HG03097 (cell line): ENCODE measurements at regions not wholly inside any gene's neighbourhood (a gene's known extent, or its start where the extent isn't known, plus 50 kb on each side); places are given as distances from the start of the nearest gene placed in this dataset.
"Not testable (repeated sequence)": the region's sequence is repeated elsewhere in the genome, so short reads cannot be mapped to it uniquely, and the experiment has no call there.

ENCODE experiments used
- ATAC-seq: cut with Tn5 transposase; IDR thresholded peaks from one replicate; pipeline ENCODE4 v1.9.1; 2021; ENCODE audit not compliant: unreplicated experiment, low FRiP score

- no peak for ATAC-seq
These were observed 159.1 kb upstream of the MAFB start for GRCh38 chr20:40848096-40848495.

GRCh38 chr20:40848526-40848925 is 159.5 kb upstream of the MAFB start:
- no peak for ATAC-seq

GRCh38 chr20:40849456-40849855 is 160.4 kb upstream of the MAFB start:
- no peak for ATAC-seq

GRCh38 chr20:40851051-40851450 is 162.0 kb upstream of the MAFB start:
- no peak for ATAC-seq

GRCh38 chr20:40855269-40855668 is 166.2 kb upstream of the MAFB start:
- no peak for ATAC-seq

GRCh38 chr20:40856653-40857052 is 167.6 kb upstream of the MAFB start:
- no peak for ATAC-seq

GRCh38 chr20:40860487-40860902 is 168.1 kb upstream of the TOP1 start:
- no peak for ATAC-seq

GRCh38 chr20:40861427-40862008 is 167.1 kb upstream of the TOP1 start:
- no peak for ATAC-seq

- no peak for ATAC-seq
These were observed 165.2 kb upstream of the TOP1 start for GRCh38 chr20:40863355-40863919.

GRCh38 chr20:40864470-40864869 is 164.2 kb upstream of the TOP1 start:
- no peak for ATAC-seq

- ATAC-seq: no peak
These were observed 163.5 kb upstream of the TOP1 start for GRCh38 chr20:40865095-40865494.

- ATAC-seq: no peak
These were observed 162.6 kb upstream of the TOP1 start for GRCh38 chr20:40866056-40866455.

GRCh38 chr20:40868551-40869217 is 159.9 kb upstream of the TOP1 start:
- no peak for ATAC-seq

GRCh38 chr20:40869218-40870147 is 159.1 kb upstream of the TOP1 start:
- ATAC-seq: no peak

- ATAC-seq: no peak
These were observed 153.2 kb upstream of the TOP1 start for GRCh38 chr20:40875116-40876085.

- not testable (repeated sequence) for ATAC-seq
These were observed 150.5 kb upstream of the TOP1 start for GRCh38 chr20:40878099-40878498.

- ATAC-seq: no peak
These were observed 148.4 kb upstream of the TOP1 start for GRCh38 chr20:40880063-40880728.

GRCh38 chr20:40880729-40881109 is 147.9 kb upstream of the TOP1 start:
- ATAC-seq: no peak

GRCh38 chr20:40882152-40882551 is 146.5 kb upstream of the TOP1 start:
- no peak for ATAC-seq

- no peak for ATAC-seq
These were observed 145.5 kb upstream of the TOP1 start for GRCh38 chr20:40883097-40883496.
